Colon (tissue), 2 donors: ENCODE measurements at regions not wholly inside any gene's neighbourhood (a gene's known extent, or its start where the extent isn't known, plus 50 kb on each side); places are given as distances from the start of the nearest gene placed in this dataset.
"Not testable (repeated sequence)": the region's sequence is repeated elsewhere in the genome, so short reads cannot be mapped to it uniquely, and the experiment has no call there.

Source experiments
- FAIRE-seq: peaks from 2 replicates; lab custom pipeline; 2012; peaks lifted over from hg19 to GRCh38; lab: Jason Lieb, UNC
- donor health status: control.
- donor health status: control.

GRCh38 chr14:58752771-58753201, 115.0 kb downstream of the DACT1 start:
- no peak for FAIRE-seq

- FAIRE-seq: no peak
Measured at GRCh38 chr14:58755031-58755925, 117.5 kb downstream of the DACT1 start.

GRCh38 chr14:58760121-58760520, 122.4 kb downstream of the DACT1 start:
- no peak for FAIRE-seq

- FAIRE-seq: no peak
Measured at GRCh38 chr14:58762629-58763028, 124.9 kb downstream of the DACT1 start.

GRCh38 chr14:58763210-58763609, 125.4 kb downstream of the DACT1 start:
- no peak for FAIRE-seq

GRCh38 chr14:58765418-58765831, 127.7 kb downstream of the DACT1 start:
- no peak for FAIRE-seq

GRCh38 chr14:58765843-58766242, 128.1 kb downstream of the DACT1 start:
- no peak for FAIRE-seq

GRCh38 chr14:58769011-58769643, 131.4 kb downstream of the DACT1 start:
- no peak for FAIRE-seq

- FAIRE-seq: no peak
Measured at GRCh38 chr14:58769771-58770170, 132.0 kb downstream of the DACT1 start.

GRCh38 chr14:58770491-58770982, 132.8 kb downstream of the DACT1 start:
- peak; percentile 75 for FAIRE-seq

GRCh38 chr14:58771016-58771415, 133.3 kb downstream of the DACT1 start:
- no peak for FAIRE-seq

GRCh38 chr14:58772116-58772515, 134.4 kb downstream of the DACT1 start:
- no peak for FAIRE-seq

GRCh38 chr14:58772794-58773620, 135.2 kb downstream of the DACT1 start:
- FAIRE-seq: no peak

GRCh38 chr14:58774531-58774930, 136.8 kb downstream of the DACT1 start:
- FAIRE-seq: no peak

GRCh38 chr14:58775130-58775529, 137.4 kb downstream of the DACT1 start:
- not testable (repeated sequence) for FAIRE-seq

GRCh38 chr14:58776516-58776915, 138.8 kb downstream of the DACT1 start:
- FAIRE-seq: no peak

- no peak for FAIRE-seq
Measured at GRCh38 chr14:58777541-58777979, 139.8 kb downstream of the DACT1 start.

- FAIRE-seq: no peak
Measured at GRCh38 chr14:58778202-58778601, 140.4 kb downstream of the DACT1 start.

GRCh38 chr14:58779376-58779775, 141.6 kb downstream of the DACT1 start:
- no peak for FAIRE-seq

- FAIRE-seq: no peak
Measured at GRCh38 chr14:58780185-58780584, 142.4 kb downstream of the DACT1 start.

GRCh38 chr14:58780605-58781004, 142.8 kb downstream of the DACT1 start:
- FAIRE-seq: no peak

- no peak for FAIRE-seq
Measured at GRCh38 chr14:58782011-58782410, 144.2 kb downstream of the DACT1 start.
